WTC11 (cell line): ENCODE measurements at regions not wholly inside any gene's neighbourhood (a gene's known extent, or its start where the extent isn't known, plus 50 kb on each side); places are given as distances from the start of the nearest gene placed in this dataset.

Experiments
- ATAC-seq: fragments of 200-7000 bp; cut with Tn5 transposase; 2 replicates; pipeline ENCODE4 v1.10.0; 2021; ENCODE audit warnings: mild to moderate bottlenecking, moderate library complexity
- CTCF ChIA-PET: fragments of 300-600 bp; sonication (Branson Sonifier 250); formaldehyde crosslinking; loops from one replicate; lab custom pipeline; 2021; ENCODE audit warnings: antibody characterized with exemption; lab: Charles Lee
- POLR2A ChIA-PET: fragments of 350-600 bp; sonication (Branson Sonifier 250); formaldehyde crosslinking; loops from one replicate; lab custom pipeline; 2021; ENCODE audit warnings: antibody characterized with exemption; lab: Charles Lee
- DNase-seq: peaks from one replicate; pipeline ENCODE4 v3.0.0; 2021; ENCODE audit warnings: low spot score
- H3K27ac Mint-ChIP-seq: 2 replicates; pipeline ENCODE4 v1.8.0; 2021; ENCODE audit warnings: mixed read lengths
- H3K27me3 Mint-ChIP-seq: 2 replicates; pipeline ENCODE4 v1.8.0; 2021; ENCODE audit warnings: low read depth, mild to moderate bottlenecking, moderate library complexity, mixed read lengths
- H3K36me3 Mint-ChIP-seq: 2 replicates; pipeline ENCODE4 v1.8.0; 2021; ENCODE audit warnings: mixed read lengths
- H3K4me1 Mint-ChIP-seq: 2 replicates; pipeline ENCODE4 v1.8.0; 2022; ENCODE audit warnings: mixed read lengths
- H3K4me3 Mint-ChIP-seq: 2 replicates; pipeline ENCODE4 v1.8.0; 2021; ENCODE audit warnings: mild to moderate bottlenecking, moderate library complexity, mixed read lengths
- H3K9me3 Mint-ChIP-seq: 2 replicates; pipeline ENCODE4 v1.8.0; 2021; ENCODE audit warnings: mixed read lengths
- CBFB ChIP-seq: sonication (generic); formaldehyde crosslinking; IDR thresholded peaks from 2 replicates; pipeline ENCODE4 v1.8.1; 2022; ENCODE audit warnings: mild to moderate bottlenecking, low read depth, missing genetic modification reagents
- ELF4 ChIP-seq: sonication (generic); formaldehyde crosslinking; IDR thresholded peaks from 2 replicates; pipeline ENCODE4 v1.8.1; 2022; ENCODE audit warnings: low read depth, mild to moderate bottlenecking, moderate library complexity, missing genetic modification reagents
- ESRRA ChIP-seq: sonication (generic); formaldehyde crosslinking; IDR thresholded peaks from 2 replicates; pipeline ENCODE4 v1.8.1; 2022; ENCODE audit warnings: mild to moderate bottlenecking, missing genetic modification reagents, borderline replicate concordance
- GABPB1 ChIP-seq: sonication (generic); formaldehyde crosslinking; IDR thresholded peaks from 2 replicates; pipeline ENCODE4 v1.8.1; 2023; ENCODE audit warnings: mild to moderate bottlenecking, missing genetic modification reagents
- GRHL2 ChIP-seq: fragments of 250-450 bp; sonication (Bioruptor Pico); IDR thresholded peaks from 2 replicates; pipeline ENCODE4 v1.8.0; 2022; ENCODE audit warnings: mild to moderate bottlenecking, moderate library complexity; ENCODE audit not compliant: insufficient replicate concordance, severe bottlenecking
- HMGA2 ChIP-seq: fragments of 250-450 bp; sonication (Bioruptor Pico); IDR thresholded peaks from 2 replicates; pipeline ENCODE4 v1.4.0; 2021; ENCODE audit warnings: mild to moderate bottlenecking, moderate library complexity
- JAZF1 ChIP-seq: fragments of 250-450 bp; sonication (Bioruptor Pico); IDR thresholded peaks from 2 replicates; pipeline ENCODE4 v1.9.0; 2021; ENCODE audit warnings: moderate library complexity, mild to moderate bottlenecking, inconsistent platforms
- KAT7 ChIP-seq: sonication (generic); formaldehyde crosslinking; IDR thresholded peaks from 2 replicates; pipeline ENCODE4 v1.8.1; 2023; ENCODE audit warnings: missing genetic modification reagents, mild to moderate bottlenecking, borderline replicate concordance
- MXD4 ChIP-seq: fragments of 250-450 bp; sonication (Bioruptor Pico); IDR thresholded peaks from 2 replicates; pipeline ENCODE4 v1.8.0; 2021; ENCODE audit warnings: mild to moderate bottlenecking, moderate library complexity, borderline replicate concordance
- NFYB ChIP-seq: sonication (generic); formaldehyde crosslinking; conservative IDR thresholded peaks from 2 replicates; pipeline ENCODE4 v1.8.0; 2022; ENCODE audit warnings: low read depth, missing genetic modification reagents
- TEAD1 ChIP-seq: sonication (generic); formaldehyde crosslinking; IDR thresholded peaks from 2 replicates; pipeline ENCODE4 v1.8.0; 2022; ENCODE audit warnings: mild to moderate bottlenecking, missing genetic modification reagents
- TP53 ChIP-seq: sonication (generic); formaldehyde crosslinking; IDR thresholded peaks from 2 replicates; pipeline ENCODE4 v1.8.1; 2023; ENCODE audit warnings: mild to moderate bottlenecking, missing genetic modification reagents
- ZBTB21 ChIP-seq: sonication (generic); formaldehyde crosslinking; IDR thresholded peaks from 2 replicates; pipeline ENCODE4 v1.8.1; 2023; ENCODE audit warnings: mild to moderate bottlenecking, missing genetic modification reagents, borderline replicate concordance
- ZNF138 ChIP-seq: sonication (generic); formaldehyde crosslinking; conservative IDR thresholded peaks from 2 replicates; pipeline ENCODE4 v1.8.1; 2022; ENCODE audit warnings: mild to moderate bottlenecking, moderate library complexity, missing genetic modification reagents
- ZNF263 ChIP-seq: sonication (generic); formaldehyde crosslinking; IDR thresholded peaks from 2 replicates; pipeline ENCODE4 v1.8.1; 2022; ENCODE audit warnings: low read depth, mild to moderate bottlenecking, moderate library complexity, missing genetic modification reagents
- ZNF317 ChIP-seq: sonication (generic); formaldehyde crosslinking; IDR thresholded peaks from 2 replicates; pipeline ENCODE4 v1.8.1; 2023; ENCODE audit warnings: low read depth, mild to moderate bottlenecking, moderate library complexity, missing genetic modification reagents, borderline replicate concordance
- ZNF423 ChIP-seq: fragments of 250-450 bp; sonication (Bioruptor Pico); IDR thresholded peaks from 2 replicates; pipeline ENCODE4 v2.1.2; 2022; ENCODE audit warnings: mild to moderate bottlenecking, moderate library complexity
- TF ChIP-seq, protein P1 (sequence below): sonication (generic); formaldehyde crosslinking; IDR thresholded peaks from 2 replicates; pipeline ENCODE4 v1.8.1; 2023; ENCODE audit warnings: mild to moderate bottlenecking, missing genetic modification reagents
- TF ChIP-seq, protein P2 (sequence below): sonication (generic); formaldehyde crosslinking; IDR thresholded peaks from 2 replicates; pipeline ENCODE4 v1.8.1; 2023; ENCODE audit warnings: mild to moderate bottlenecking, missing genetic modification reagents, moderate library complexity
- TF ChIP-seq, protein P3 (sequence below): fragments of 250-450 bp; sonication (Bioruptor Pico); IDR thresholded peaks from 2 replicates; pipeline ENCODE4 v1.9.0; 2021; ENCODE audit warnings: mild to moderate bottlenecking, borderline replicate concordance
- TF ChIP-seq, protein P4 (sequence below): fragments of 250-450 bp; sonication (Bioruptor Pico); IDR thresholded peaks from 2 replicates; pipeline ENCODE4 v1.9.0; 2021; ENCODE audit warnings: mild to moderate bottlenecking
- TF ChIP-seq, protein P5 (sequence below): fragments of 250-450 bp; sonication (Bioruptor Pico); IDR thresholded peaks from 2 replicates; pipeline ENCODE4 v2.1.2; 2022; ENCODE audit warnings: mild to moderate bottlenecking, moderate library complexity
- TF ChIP-seq, protein P6 (sequence below): fragments of 250-450 bp; sonication (Bioruptor Pico); IDR thresholded peaks from 2 replicates; pipeline ENCODE4 v1.8.0; 2021; ENCODE audit warnings: mild to moderate bottlenecking

DNA sequence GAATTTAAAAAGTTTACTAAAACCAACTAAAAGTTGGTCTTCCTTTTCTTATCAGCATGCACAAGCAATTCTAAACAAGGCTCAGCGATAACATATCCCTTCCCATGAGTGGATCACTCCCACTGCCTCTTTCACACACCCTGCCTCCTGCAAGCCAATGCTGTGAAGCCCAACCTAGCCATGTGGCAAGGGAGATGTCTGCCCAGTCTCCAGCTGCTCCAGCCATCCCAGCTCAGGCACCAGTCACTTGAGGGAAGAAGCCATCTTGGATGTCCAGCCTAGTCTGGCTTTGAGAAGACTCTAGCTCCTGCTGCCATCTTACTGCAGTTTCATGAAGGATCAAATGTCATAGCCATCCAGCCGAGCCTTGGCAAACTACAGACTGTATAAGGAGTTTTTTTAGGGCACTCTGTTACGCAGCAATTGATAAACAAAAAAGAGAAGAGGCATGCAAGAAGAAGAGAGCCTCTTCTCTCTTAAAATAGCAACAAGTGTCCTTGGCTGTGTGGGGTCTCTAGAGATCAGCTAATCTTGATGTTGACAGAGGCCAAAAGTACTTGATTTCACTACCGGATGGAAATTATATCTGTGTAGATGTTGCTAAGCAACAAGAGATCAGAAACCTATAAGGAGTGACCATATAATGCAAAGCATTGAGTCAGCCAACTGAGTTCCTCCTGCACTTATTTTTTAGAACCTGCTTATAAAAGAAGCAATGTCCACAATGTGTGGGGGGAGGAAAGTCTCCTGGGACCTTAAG lies 108.9 kb downstream of the PTCSC3 start:
- Mint-ChIP-seq H3K4me3 (no peak overlapping the region), H3K36me3 (no peaks in the 10 kb centered on the region), H3K4me1 (peaks cover 5% of the 10 kb centered on the region), H3K27me3 (no peaks in the 10 kb centered on the region), H3K27ac (no peak overlapping the region), H3K9me3 (no peaks in the 10 kb centered on the region)
- POLR2A ChIA-PET = no interaction called here
- DNase-seq = no peak
- CTCF ChIA-PET = interaction anchor here (0.6 to 3.1 kb wide), 2 partner anchors 188 to 491 kb away, joined by 3 to 19 read pairs; no protein-coding TSS in a partner anchor
- TF ChIP-seq ZBTB21 (CRISPR knock-in tag) = no peak
- TF ChIP-seq ZNF317 (CRISPR knock-in tag) = no peak
- no peak for TF ChIP-seq ZNF263
- TF ChIP-seq, protein P1, sequence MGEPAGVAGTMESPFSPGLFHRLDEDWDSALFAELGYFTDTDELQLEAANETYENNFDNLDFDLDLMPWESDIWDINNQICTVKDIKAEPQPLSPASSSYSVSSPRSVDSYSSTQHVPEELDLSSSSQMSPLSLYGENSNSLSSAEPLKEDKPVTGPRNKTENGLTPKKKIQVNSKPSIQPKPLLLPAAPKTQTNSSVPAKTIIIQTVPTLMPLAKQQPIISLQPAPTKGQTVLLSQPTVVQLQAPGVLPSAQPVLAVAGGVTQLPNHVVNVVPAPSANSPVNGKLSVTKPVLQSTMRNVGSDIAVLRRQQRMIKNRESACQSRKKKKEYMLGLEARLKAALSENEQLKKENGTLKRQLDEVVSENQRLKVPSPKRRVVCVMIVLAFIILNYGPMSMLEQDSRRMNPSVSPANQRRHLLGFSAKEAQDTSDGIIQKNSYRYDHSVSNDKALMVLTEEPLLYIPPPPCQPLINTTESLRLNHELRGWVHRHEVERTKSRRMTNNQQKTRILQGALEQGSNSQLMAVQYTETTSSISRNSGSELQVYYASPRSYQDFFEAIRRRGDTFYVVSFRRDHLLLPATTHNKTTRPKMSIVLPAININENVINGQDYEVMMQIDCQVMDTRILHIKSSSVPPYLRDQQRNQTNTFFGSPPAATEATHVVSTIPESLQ (CRISPR knock-in tag) = no peak
- no peak for TF ChIP-seq NFYB (CRISPR knock-in tag)
- no peak for TF ChIP-seq JAZF1
- TF ChIP-seq TEAD1 (CRISPR knock-in tag) = no peak
- TF ChIP-seq ELF4 (CRISPR knock-in tag) = no peak
- ATAC-seq = no peak

DNA sequence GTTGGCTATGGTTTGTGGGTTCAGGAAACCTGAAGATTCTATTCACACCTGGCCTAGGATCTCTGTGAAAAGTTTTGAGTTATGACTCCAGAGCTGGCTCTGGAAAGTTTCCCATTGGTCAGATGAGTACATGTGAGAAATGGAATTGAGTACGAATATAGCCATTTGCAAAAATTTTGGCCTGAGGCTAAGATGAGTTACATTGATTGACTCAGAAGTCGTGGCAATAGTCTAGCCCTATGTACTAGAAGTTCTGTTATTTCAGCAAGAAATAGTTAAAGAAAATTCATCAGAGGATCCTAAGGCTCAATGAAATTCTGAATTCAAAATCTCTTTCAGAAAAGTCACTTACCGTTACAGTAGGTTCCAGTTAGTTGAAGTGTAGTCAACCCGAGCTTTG lies 109.9 kb downstream of the PTCSC3 start:
- DNase-seq = no peak
- TF ChIP-seq ZNF138 (no peak), KAT7 (CRISPR knock-in tag) (no peak), ESRRA (CRISPR knock-in tag) (no peak), GABPB1 (CRISPR knock-in tag) (no peak)
- POLR2A ChIA-PET = no interaction called here
- no peak overlapping the region for H3K27ac Mint-ChIP-seq
- no peaks in the 10 kb centered on the region for H3K27me3 Mint-ChIP-seq
- no peak overlapping the region for H3K4me3 Mint-ChIP-seq
- no peaks in the 10 kb centered on the region for H3K9me3 Mint-ChIP-seq
- H3K36me3 Mint-ChIP-seq = no peaks in the 10 kb centered on the region
- peaks cover 5% of the 10 kb centered on the region for H3K4me1 Mint-ChIP-seq
- CTCF ChIA-PET = no interaction called here
- no peak for ATAC-seq

DNA sequence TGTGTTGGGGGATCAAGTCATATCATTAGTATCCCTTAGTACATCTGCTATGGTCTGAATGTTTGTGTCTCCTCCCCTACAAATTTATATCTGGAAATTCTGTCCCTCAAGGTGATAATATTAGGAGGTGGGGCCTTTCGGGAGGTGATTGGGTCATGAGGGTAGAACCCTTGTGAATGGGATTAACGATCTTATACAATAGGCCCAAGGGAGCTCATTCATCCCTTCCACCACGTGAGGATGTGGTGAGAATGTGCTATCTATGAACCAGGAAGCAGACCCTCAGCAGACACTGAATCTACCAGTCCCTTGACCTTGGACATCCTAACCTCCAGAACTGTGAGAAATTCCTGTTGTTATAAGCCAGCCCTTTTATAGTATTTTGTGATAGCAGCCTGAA lies 110.7 kb downstream of the PTCSC3 start:
- no peak overlapping the region for H3K4me3 Mint-ChIP-seq
- H3K4me1 Mint-ChIP-seq = peaks cover 5% of the 10 kb centered on the region
- no peak for ATAC-seq
- no peaks in the 10 kb centered on the region for H3K36me3 Mint-ChIP-seq
- no peaks in the 10 kb centered on the region for H3K9me3 Mint-ChIP-seq
- DNase-seq = no peak
- CTCF ChIA-PET = no interaction called here
- H3K27ac Mint-ChIP-seq = no peak overlapping the region
- POLR2A ChIA-PET = no interaction called here
- H3K27me3 Mint-ChIP-seq = no peaks in the 10 kb centered on the region
- TF ChIP-seq CBFB (CRISPR knock-in tag) = no peak
- TF ChIP-seq, protein P2, sequence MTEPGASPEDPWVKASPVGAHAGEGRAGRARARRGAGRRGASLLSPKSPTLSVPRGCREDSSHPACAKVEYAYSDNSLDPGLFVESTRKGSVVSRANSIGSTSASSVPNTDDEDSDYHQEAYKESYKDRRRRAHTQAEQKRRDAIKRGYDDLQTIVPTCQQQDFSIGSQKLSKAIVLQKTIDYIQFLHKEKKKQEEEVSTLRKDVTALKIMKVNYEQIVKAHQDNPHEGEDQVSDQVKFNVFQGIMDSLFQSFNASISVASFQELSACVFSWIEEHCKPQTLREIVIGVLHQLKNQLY (CRISPR knock-in tag) = no peak
- TF ChIP-seq, protein P3, sequence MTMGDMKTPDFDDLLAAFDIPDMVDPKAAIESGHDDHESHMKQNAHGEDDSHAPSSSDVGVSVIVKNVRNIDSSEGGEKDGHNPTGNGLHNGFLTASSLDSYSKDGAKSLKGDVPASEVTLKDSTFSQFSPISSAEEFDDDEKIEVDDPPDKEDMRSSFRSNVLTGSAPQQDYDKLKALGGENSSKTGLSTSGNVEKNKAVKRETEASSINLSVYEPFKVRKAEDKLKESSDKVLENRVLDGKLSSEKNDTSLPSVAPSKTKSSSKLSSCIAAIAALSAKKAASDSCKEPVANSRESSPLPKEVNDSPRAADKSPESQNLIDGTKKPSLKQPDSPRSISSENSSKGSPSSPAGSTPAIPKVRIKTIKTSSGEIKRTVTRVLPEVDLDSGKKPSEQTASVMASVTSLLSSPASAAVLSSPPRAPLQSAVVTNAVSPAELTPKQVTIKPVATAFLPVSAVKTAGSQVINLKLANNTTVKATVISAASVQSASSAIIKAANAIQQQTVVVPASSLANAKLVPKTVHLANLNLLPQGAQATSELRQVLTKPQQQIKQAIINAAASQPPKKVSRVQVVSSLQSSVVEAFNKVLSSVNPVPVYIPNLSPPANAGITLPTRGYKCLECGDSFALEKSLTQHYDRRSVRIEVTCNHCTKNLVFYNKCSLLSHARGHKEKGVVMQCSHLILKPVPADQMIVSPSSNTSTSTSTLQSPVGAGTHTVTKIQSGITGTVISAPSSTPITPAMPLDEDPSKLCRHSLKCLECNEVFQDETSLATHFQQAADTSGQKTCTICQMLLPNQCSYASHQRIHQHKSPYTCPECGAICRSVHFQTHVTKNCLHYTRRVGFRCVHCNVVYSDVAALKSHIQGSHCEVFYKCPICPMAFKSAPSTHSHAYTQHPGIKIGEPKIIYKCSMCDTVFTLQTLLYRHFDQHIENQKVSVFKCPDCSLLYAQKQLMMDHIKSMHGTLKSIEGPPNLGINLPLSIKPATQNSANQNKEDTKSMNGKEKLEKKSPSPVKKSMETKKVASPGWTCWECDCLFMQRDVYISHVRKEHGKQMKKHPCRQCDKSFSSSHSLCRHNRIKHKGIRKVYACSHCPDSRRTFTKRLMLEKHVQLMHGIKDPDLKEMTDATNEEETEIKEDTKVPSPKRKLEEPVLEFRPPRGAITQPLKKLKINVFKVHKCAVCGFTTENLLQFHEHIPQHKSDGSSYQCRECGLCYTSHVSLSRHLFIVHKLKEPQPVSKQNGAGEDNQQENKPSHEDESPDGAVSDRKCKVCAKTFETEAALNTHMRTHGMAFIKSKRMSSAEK (CRISPR knock-in tag) = no peak
- TF ChIP-seq GRHL2 (CRISPR knock-in tag) = no peak
- TF ChIP-seq HMGA2 (CRISPR knock-in tag) = no peak
- TF ChIP-seq, protein P4, sequence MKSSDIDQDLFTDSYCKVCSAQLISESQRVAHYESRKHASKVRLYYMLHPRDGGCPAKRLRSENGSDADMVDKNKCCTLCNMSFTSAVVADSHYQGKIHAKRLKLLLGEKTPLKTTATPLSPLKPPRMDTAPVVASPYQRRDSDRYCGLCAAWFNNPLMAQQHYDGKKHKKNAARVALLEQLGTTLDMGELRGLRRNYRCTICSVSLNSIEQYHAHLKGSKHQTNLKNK (CRISPR knock-in tag) = no peak
- no peak for TF ChIP-seq TP53 (CRISPR knock-in tag)
- TF ChIP-seq, protein P5, sequence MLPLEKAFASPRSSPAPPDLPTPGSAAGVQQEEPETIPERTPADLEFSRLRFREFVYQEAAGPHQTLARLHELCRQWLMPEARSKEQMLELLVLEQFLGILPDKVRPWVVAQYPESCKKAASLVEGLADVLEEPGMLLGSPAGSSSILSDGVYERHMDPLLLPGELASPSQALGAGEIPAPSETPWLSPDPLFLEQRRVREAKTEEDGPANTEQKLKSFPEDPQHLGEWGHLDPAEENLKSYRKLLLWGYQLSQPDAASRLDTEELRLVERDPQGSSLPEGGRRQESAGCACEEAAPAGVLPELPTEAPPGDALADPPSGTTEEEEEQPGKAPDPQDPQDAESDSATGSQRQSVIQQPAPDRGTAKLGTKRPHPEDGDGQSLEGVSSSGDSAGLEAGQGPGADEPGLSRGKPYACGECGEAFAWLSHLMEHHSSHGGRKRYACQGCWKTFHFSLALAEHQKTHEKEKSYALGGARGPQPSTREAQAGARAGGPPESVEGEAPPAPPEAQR = no peak
- no peak for TF ChIP-seq ZNF263
- TF ChIP-seq, protein P6, sequence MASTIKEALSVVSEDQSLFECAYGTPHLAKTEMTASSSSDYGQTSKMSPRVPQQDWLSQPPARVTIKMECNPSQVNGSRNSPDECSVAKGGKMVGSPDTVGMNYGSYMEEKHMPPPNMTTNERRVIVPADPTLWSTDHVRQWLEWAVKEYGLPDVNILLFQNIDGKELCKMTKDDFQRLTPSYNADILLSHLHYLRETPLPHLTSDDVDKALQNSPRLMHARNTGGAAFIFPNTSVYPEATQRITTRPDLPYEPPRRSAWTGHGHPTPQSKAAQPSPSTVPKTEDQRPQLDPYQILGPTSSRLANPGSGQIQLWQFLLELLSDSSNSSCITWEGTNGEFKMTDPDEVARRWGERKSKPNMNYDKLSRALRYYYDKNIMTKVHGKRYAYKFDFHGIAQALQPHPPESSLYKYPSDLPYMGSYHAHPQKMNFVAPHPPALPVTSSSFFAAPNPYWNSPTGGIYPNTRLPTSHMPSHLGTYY (CRISPR knock-in tag) = no peak
- TF ChIP-seq ZNF423 (CRISPR knock-in tag) = no peak
- no peak for TF ChIP-seq ELF4 (CRISPR knock-in tag)
- no peak for TF ChIP-seq MXD4 (CRISPR knock-in tag)
